Thymus (tissue), 11 donors: ENCODE measurements at regions not wholly inside any gene's neighbourhood (a gene's known extent, or its start where the extent isn't known, plus 50 kb on each side); places are given as distances from the start of the nearest gene placed in this dataset.
A peak's percentile ranks its signal among the peaks of the same experiment; 100 is the strongest.

ENCODE experiments used
- DNase-seq, 9 donors: peaks; one replicate each; pipeline ENCODE4 v3.0.0-alpha.2; 2013; ENCODE audit warnings: low spot score in 9 of 9, low read depth in 6 of 9, missing footprints in 1 of 9
- H3K27ac ChIP-seq, 2 donors: one replicate each; pipeline ENCODE4 v1.5.1; 2013; ENCODE audit warnings: control low read depth in 1 of 2, low read depth in 1 of 2, low read length in 1 of 2, mild to moderate bottlenecking in 1 of 2, moderate library complexity in 1 of 2
- H3K27me3 ChIP-seq, 2 donors: one replicate each; pipeline ENCODE4 v1.5.1; 2013; ENCODE audit warnings: low read length in 1 of 2; ENCODE audit not compliant: control insufficient read depth in 2 of 2, insufficient read depth in 1 of 2
- H3K36me3 ChIP-seq, 2 donors: one replicate each; pipeline ENCODE4 v1.5.1; 2013; ENCODE audit warnings: low read length in 1 of 2, mild to moderate bottlenecking in 1 of 2, moderate library complexity in 1 of 2; ENCODE audit not compliant: control insufficient read depth in 2 of 2, insufficient read depth in 2 of 2
- H3K4me1 ChIP-seq, 2 donors: one replicate each; pipeline ENCODE4 v1.5.1; 2013; ENCODE audit warnings: low read length in 2 of 2; ENCODE audit not compliant: control insufficient read depth in 2 of 2, insufficient read depth in 2 of 2
- H3K4me3 ChIP-seq, 2 donors: one replicate each; pipeline ENCODE4 v1.5.1; 2013; ENCODE audit warnings: low read length in 2 of 2, control low read depth in 1 of 2, mild to moderate bottlenecking in 1 of 2
- H3K9me3 ChIP-seq, 2 donors: one replicate each; pipeline ENCODE4 v1.5.1; 2013; ENCODE audit warnings: low read length in 1 of 2, mild to moderate bottlenecking in 1 of 2; ENCODE audit not compliant: control insufficient read depth in 2 of 2, insufficient read depth in 1 of 2
- WGBS: extraction: QIAGEN DNeasy Blood & Tissue Kit; methylation state at CpG from one replicate; pipeline ENCODE4 v1.1.7; 2013; 5-methylcytosine and 5-hydroxymethylcytosine counted together
- donor health status: healthy.

DNA sequence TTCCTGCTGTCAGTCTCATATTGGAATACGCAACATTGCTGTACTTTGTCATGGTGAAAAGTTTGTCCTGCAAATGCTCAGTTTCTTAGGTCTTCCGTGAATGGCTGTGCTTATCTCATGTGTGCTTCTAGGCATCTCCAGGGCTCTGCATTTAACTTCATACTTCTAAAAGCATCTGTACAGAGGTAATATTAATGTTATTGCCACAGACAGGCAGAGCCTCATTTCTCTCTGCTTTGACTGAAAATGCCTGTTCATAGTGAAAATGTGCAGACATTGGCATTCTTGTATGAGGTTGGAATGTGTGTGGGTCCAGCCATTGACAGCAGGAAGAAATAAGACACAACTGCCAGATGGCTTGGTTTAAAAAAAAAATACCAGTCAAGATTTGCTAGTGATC, 140.1 kb upstream of the TTC29 start:
- DNase-seq: no peak
- no peaks in the 10 kb centered on the region for H3K27me3 ChIP-seq
- WGBS: 93% methylated on average over 2 of the region's 2 CpGs

DNA sequence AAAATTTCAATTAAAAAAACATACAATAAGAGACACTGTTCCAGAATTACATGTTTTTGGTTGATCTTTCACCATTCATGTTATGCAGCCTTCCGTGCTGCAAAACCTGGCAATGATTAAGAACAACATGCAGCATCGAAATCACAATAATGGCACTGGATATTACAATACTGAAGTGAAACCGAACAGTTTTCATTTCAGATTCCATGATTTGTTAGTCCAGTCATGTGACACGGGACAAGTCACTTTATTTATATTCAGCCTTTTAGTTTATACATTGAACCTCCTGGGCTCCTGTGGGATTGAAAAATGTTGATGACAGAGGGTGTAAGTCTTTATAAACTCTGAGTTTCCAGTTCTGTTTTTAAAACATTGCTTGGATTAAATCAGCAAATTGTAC, 142.5 kb upstream of the TTC29 start:
- no peaks in the 10 kb centered on the region for H3K36me3 ChIP-seq
- no peak overlapping the region for H3K4me3 ChIP-seq
- no peaks in the 10 kb centered on the region for H3K9me3 ChIP-seq
- 93% methylated on average over 4 of the region's 4 CpGs for WGBS
- no peak overlapping the region for H3K27ac ChIP-seq
- H3K4me1 ChIP-seq: no peaks in the 10 kb centered on the region
- H3K27me3 ChIP-seq: no peaks in the 10 kb centered on the region
- no peak for DNase-seq

More for the DNA sequence above, 140.1 kb upstream of the TTC29 start:
- Histone ChIP-seq H3K27ac (no peak overlapping the region), H3K36me3 (no peaks in the 10 kb centered on the region), H3K4me1 (no peaks in the 10 kb centered on the region), H3K9me3 (no peaks in the 10 kb centered on the region), H3K4me3 (no peak overlapping the region)

DNA sequence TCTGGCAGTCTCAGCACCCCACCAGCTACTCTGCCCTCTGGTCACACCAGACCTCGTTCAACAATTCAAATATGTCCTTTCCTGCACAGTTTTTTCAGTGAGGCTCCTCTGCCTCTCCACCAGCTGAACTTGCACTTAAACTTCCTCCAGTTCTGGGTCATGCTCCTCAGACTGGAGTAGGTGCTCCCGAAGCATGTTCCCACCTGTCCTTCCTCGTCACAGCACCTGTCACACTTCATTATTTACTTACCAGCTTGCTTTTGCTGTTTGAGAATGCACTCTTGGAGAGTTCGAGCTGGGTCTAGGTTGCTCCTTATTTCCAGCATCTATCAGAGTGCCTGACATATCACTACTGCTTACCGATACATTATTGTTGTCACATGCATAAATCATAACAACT, 144.8 kb upstream of the TTC29 start:
- no peaks in the 10 kb centered on the region for H3K4me1 ChIP-seq
- no peak overlapping the region for H3K27ac ChIP-seq
- H3K4me3 ChIP-seq: no peak overlapping the region
- H3K36me3 ChIP-seq: no peaks in the 10 kb centered on the region
- H3K9me3 ChIP-seq: no peaks in the 10 kb centered on the region
- H3K27me3 ChIP-seq: no peaks in the 10 kb centered on the region
- no peak for DNase-seq
- 78% methylated on average over 5 of the region's 5 CpGs for WGBS

DNA sequence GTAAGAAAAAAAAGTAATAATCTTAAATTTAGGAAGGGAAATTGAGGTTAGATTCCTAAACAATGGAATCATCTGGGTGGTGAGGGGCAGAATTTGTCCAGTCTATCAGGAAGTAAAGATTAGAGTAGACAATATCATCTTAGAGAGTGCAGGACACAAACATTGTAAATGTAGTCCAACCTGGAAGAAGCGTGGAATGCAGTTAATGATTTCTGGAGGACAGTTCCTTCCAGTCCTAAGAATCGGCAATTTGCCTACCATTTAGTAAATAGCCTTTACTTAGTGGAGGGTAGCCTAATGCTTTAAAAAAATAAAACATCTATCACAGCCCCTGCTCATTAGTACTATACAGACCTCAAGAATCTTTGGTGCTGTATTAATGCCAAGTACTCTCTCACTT, 147.5 kb upstream of the TTC29 start:
- Histone ChIP-seq H3K36me3 (no peaks in the 10 kb centered on the region), H3K27ac (no peak overlapping the region), H3K9me3 (no peaks in the 10 kb centered on the region), H3K27me3 (no peaks in the 10 kb centered on the region), H3K4me3 (no peak overlapping the region), H3K4me1 (no peaks in the 10 kb centered on the region)
- DNase-seq: no peak
- 92% methylated on average over 2 of the region's 2 CpGs for WGBS

DNA sequence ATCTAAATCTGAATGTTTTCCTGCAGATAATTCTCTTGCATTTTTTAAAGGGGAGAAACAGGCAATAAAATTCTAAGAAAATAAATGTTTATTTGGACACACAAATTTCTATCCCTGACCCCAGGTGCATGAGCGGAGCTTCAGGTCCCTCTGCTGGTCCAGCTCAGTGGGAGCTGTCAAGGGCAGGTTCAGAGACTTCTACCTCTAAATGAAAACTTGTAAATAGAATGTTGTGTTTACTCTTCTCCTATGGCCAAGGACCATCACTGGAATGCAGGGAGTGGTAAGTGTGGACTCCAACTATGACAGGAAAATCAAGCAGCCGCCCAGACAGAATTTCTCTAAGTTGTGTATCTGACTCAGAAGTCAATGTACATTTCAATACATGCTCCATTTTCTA, 148.6 kb upstream of the TTC29 start:
- H3K9me3 ChIP-seq: no peaks in the 10 kb centered on the region
- H3K36me3 ChIP-seq: no peaks in the 10 kb centered on the region
- DNase-seq: no peak
- no peak overlapping the region for H3K4me3 ChIP-seq
- no peak overlapping the region for H3K27ac ChIP-seq
- 97% methylated on average over 2 of the region's 2 CpGs for WGBS
- no peaks in the 10 kb centered on the region for H3K4me1 ChIP-seq
- H3K27me3 ChIP-seq: no peaks in the 10 kb centered on the region

DNA sequence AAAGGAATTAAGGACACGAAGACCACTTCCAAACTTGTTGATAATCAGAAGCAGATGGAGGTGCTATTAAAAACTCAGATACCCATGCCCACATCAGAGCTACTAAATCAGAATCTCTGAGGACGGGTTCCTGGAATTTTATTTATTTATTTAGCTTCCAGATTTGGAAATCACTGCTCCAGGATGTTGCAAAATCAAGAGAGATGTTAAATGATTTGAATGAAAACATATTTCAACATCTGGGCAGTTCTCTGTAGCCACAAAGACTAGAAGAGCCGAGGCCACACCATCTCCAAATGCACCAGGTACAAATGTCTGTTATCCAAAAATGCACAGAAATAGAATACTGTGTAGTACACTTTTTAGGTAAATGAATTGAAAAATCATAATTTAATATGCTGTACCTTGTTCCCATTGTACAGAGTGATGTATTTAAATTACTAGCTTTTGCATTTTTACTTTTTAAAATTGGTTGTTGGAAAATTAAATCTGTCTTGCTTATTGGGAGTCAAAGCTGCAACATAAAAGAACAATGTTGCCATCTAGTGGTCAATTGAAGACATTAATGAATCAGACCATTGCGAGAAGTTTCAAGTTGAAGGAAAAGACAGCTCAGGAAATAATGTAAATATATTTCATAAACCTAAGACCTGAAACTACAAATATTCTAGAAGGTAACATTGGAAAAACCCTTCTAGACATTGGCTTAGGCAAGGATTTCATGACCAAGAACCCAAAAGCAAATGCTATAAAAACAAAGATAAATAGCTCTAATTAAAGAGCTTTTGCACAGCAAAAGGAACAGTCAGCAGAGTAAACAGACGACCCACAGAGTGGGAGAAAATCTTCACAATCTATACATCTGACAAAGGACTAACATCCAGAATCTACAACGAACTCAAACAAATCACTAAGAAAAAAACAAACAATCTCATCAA, 151.3 kb upstream of the TTC29 start:
- no peaks in the 10 kb centered on the region for H3K9me3 ChIP-seq
- no peak overlapping the region for H3K27ac ChIP-seq
- no peaks in the 10 kb centered on the region for H3K4me1 ChIP-seq
- H3K36me3 ChIP-seq: no peaks in the 10 kb centered on the region
- no peak overlapping the region for H3K4me3 ChIP-seq
- no peaks in the 10 kb centered on the region for H3K27me3 ChIP-seq
- DNase-seq: peak in 8 of 9 donors; percentile 13 to 66 (median 28)
- WGBS: 49% methylated on average over 6 of the region's 6 CpGs

DNA sequence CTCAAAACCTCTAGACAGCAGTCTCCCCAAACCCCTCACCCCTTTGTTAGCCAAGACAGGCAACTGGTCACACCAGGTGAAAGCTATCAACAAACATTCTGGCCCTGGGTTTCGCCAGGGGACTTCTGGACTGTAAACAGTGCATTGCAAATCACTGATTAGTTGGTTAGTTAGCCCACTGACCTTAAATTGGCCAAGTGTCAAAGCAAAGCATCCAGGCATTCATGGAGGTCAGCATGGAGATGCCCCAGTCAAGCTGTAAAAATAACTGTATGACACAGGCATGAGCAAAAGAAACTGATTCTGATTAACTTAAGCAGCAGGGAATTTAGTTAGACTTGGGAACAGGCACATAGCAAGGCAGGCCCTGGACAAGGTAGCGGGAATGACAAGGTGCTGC, 156.0 kb upstream of the TTC29 start:
- Histone ChIP-seq H3K27ac (no peak overlapping the region), H3K4me3 (no peak overlapping the region), H3K9me3 (no peaks in the 10 kb centered on the region), H3K36me3 (no peaks in the 10 kb centered on the region), H3K4me1 (no peaks in the 10 kb centered on the region), H3K27me3 (no peaks in the 10 kb centered on the region)
- DNase-seq: no peak
- WGBS: 44% methylated on average over 2 of the region's 2 CpGs

DNA sequence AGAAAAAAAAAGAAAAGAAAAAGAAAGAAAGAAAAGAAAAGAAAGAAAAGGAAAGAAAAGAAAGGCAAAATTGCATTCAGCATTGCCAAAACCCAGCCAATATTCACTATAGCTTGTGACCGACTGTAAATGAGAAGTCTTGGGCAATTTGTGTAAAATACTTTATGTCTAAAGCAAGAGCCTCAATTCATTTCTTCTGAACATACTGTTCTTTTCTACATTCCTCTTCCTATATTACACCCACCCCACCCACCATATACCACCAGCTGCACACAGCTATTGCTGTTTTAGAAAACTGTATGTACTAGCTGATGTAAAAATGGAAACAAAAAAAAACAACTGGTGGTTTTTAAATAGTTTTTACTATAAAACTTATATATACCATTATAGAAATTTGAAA, 156.9 kb upstream of the TTC29 start:
- H3K4me1 ChIP-seq: no peaks in the 10 kb centered on the region
- H3K27ac ChIP-seq: no peak overlapping the region
- no peak for DNase-seq
- H3K9me3 ChIP-seq: no peaks in the 10 kb centered on the region
- WGBS: 93% methylated on average over 1 of the region's 1 CpG
- no peaks in the 10 kb centered on the region for H3K36me3 ChIP-seq
- H3K4me3 ChIP-seq: no peak overlapping the region
- no peaks in the 10 kb centered on the region for H3K27me3 ChIP-seq

DNA sequence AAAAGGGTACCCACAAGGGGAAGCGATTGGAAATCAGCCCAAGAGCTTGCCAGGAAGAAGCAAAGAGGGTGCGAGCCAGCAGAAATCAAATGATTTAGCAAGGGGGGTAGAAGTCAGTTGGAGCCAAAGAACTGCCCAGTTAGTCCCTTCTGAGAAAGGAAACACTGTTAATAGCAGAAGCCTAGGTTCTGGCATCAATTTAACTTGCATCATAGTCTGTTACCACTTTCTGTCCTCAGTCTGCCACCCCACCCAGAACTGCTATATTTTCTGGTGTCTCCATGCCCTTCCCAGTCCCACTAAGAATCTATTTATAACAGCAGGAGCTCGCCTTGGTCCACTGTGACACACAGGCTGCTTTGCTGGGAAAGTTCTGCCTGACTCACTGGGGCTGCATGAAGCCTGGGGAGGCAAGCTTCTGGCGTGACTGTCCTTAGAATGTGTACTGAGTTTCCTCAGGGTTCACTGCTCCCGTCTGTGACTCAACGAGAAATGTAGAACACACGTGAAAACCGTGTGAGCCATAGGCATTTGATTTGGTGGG, 157.8 kb upstream of the TTC29 start:
- no peak for DNase-seq
- 63% methylated on average over 8 of the region's 8 CpGs for WGBS
- no peaks in the 10 kb centered on the region for H3K27me3 ChIP-seq
- no peak overlapping the region for H3K4me3 ChIP-seq
- no peaks in the 10 kb centered on the region for H3K36me3 ChIP-seq
- H3K27ac ChIP-seq: no peak overlapping the region
- no peaks in the 10 kb centered on the region for H3K4me1 ChIP-seq
- H3K9me3 ChIP-seq: no peaks in the 10 kb centered on the region
